WTC11 (cell line): ENCODE measurements at regions not wholly inside any gene's neighbourhood (a gene's known extent, or its start where the extent isn't known, plus 50 kb on each side); places are given as distances from the start of the nearest gene placed in this dataset.

Experiments used
- ATAC-seq: fragments of 200-7000 bp; cut with Tn5 transposase; 2 replicates; pipeline ENCODE4 v1.10.0; 2021; ENCODE audit warnings: mild to moderate bottlenecking, moderate library complexity
- CTCF ChIA-PET: fragments of 300-600 bp; sonication (Branson Sonifier 250); formaldehyde crosslinking; loops from one replicate; lab custom pipeline; 2021; ENCODE audit warnings: antibody characterized with exemption; lab: Charles Lee
- POLR2A ChIA-PET: fragments of 350-600 bp; sonication (Branson Sonifier 250); formaldehyde crosslinking; loops from one replicate; lab custom pipeline; 2021; ENCODE audit warnings: antibody characterized with exemption; lab: Charles Lee
- DNase-seq: peaks from one replicate; pipeline ENCODE4 v3.0.0; 2021; ENCODE audit warnings: low spot score
- H3K27ac Mint-ChIP-seq: 2 replicates; pipeline ENCODE4 v1.8.0; 2021; ENCODE audit warnings: mixed read lengths
- H3K27me3 Mint-ChIP-seq: 2 replicates; pipeline ENCODE4 v1.8.0; 2021; ENCODE audit warnings: low read depth, mild to moderate bottlenecking, moderate library complexity, mixed read lengths
- H3K36me3 Mint-ChIP-seq: 2 replicates; pipeline ENCODE4 v1.8.0; 2021; ENCODE audit warnings: mixed read lengths
- H3K4me1 Mint-ChIP-seq: 2 replicates; pipeline ENCODE4 v1.8.0; 2022; ENCODE audit warnings: mixed read lengths
- H3K4me3 Mint-ChIP-seq: 2 replicates; pipeline ENCODE4 v1.8.0; 2021; ENCODE audit warnings: mild to moderate bottlenecking, moderate library complexity, mixed read lengths
- H3K9me3 Mint-ChIP-seq: 2 replicates; pipeline ENCODE4 v1.8.0; 2021; ENCODE audit warnings: mixed read lengths
- AR ChIP-seq: fragments of 250-450 bp; sonication (Bioruptor Pico); IDR thresholded peaks from 2 replicates; pipeline ENCODE4 v1.9.0; 2021; ENCODE audit warnings: mild to moderate bottlenecking
- CREM ChIP-seq: sonication (generic); formaldehyde crosslinking; IDR thresholded peaks from 2 replicates; pipeline ENCODE4 v1.8.1; 2022; ENCODE audit warnings: mild to moderate bottlenecking, missing genetic modification reagents, moderate library complexity
- E2F1 ChIP-seq: sonication (generic); formaldehyde crosslinking; IDR thresholded peaks from 2 replicates; pipeline ENCODE4 v1.8.0; 2022; ENCODE audit warnings: mild to moderate bottlenecking, missing genetic modification reagents
- FOXP4 ChIP-seq: sonication (generic); formaldehyde crosslinking; IDR thresholded peaks from 2 replicates; pipeline ENCODE4 v1.8.0; 2022; ENCODE audit warnings: mild to moderate bottlenecking, missing genetic modification reagents
- GABPB1 ChIP-seq: sonication (generic); formaldehyde crosslinking; IDR thresholded peaks from 2 replicates; pipeline ENCODE4 v1.8.1; 2023; ENCODE audit warnings: mild to moderate bottlenecking, missing genetic modification reagents
- GRHL2 ChIP-seq: fragments of 250-450 bp; sonication (Bioruptor Pico); IDR thresholded peaks from 2 replicates; pipeline ENCODE4 v1.8.0; 2022; ENCODE audit warnings: mild to moderate bottlenecking, moderate library complexity; ENCODE audit not compliant: insufficient replicate concordance, severe bottlenecking
- IRF1 ChIP-seq: sonication (generic); formaldehyde crosslinking; IDR thresholded peaks from 2 replicates; pipeline ENCODE4 v1.8.0; 2023; ENCODE audit warnings: missing genetic modification reagents
- OVOL2 ChIP-seq: fragments of 250-450 bp; sonication (Bioruptor Pico); IDR thresholded peaks from 2 replicates; pipeline ENCODE4 v1.9.0; 2021; ENCODE audit warnings: mild to moderate bottlenecking, borderline replicate concordance
- PRRX2 ChIP-seq: fragments of 250-450 bp; sonication (Bioruptor Pico); IDR thresholded peaks from 2 replicates; pipeline ENCODE4 v1.8.0; 2021; ENCODE audit warnings: mild to moderate bottlenecking
- RORB ChIP-seq: fragments of 250-450 bp; sonication (Bioruptor Pico); IDR thresholded peaks from 2 replicates; pipeline ENCODE4 v1.9.0; 2021; ENCODE audit warnings: mild to moderate bottlenecking
- SMAD4 ChIP-seq: sonication (generic); formaldehyde crosslinking; IDR thresholded peaks from 2 replicates; pipeline ENCODE4 v1.8.0; 2022; ENCODE audit warnings: mild to moderate bottlenecking, missing genetic modification reagents
- ZNF219 ChIP-seq: sonication (generic); formaldehyde crosslinking; IDR thresholded peaks from 2 replicates; pipeline ENCODE4 v1.8.0; 2023; ENCODE audit warnings: missing genetic modification reagents, mild to moderate bottlenecking, borderline replicate concordance
- ZNF263 ChIP-seq: sonication (generic); formaldehyde crosslinking; IDR thresholded peaks from 2 replicates; pipeline ENCODE4 v1.8.1; 2022; ENCODE audit warnings: low read depth, mild to moderate bottlenecking, moderate library complexity, missing genetic modification reagents
- ZNF671 ChIP-seq: fragments of 250-450 bp; sonication (Bioruptor Pico); IDR thresholded peaks from 2 replicates; pipeline ENCODE4 v1.8.0; 2021; ENCODE audit warnings: mild to moderate bottlenecking

GRCh38 chr12:83225806-83226205 lies 539.1 kb downstream of the TMTC2 start:
- ATAC-seq (no peak), DNase-seq (no peak)
- H3K9me3 Mint-ChIP-seq, result no peaks in the 10 kb centered on the region
- no peak overlapping the region for H3K4me3 Mint-ChIP-seq
- TF ChIP-seq IRF1, result no peak
- no peak for TF ChIP-seq PRRX2
- TF ChIP-seq SMAD4 (CRISPR knock-in tag), result no peak
- no peak for TF ChIP-seq ZNF671 (CRISPR knock-in tag)
- no peak for TF ChIP-seq E2F1 (CRISPR knock-in tag)
- TF ChIP-seq GABPB1 (CRISPR knock-in tag), result no peak
- no peak for TF ChIP-seq FOXP4 (CRISPR knock-in tag)
- no peak for TF ChIP-seq GRHL2 (CRISPR knock-in tag)
- ChIA-PET POLR2A (no interaction called here), CTCF (no interaction called here)
- peaks cover 4% of the 10 kb centered on the region for H3K4me1 Mint-ChIP-seq
- H3K36me3 Mint-ChIP-seq, result no peaks in the 10 kb centered on the region
- no peak overlapping the region for H3K27ac Mint-ChIP-seq
- H3K27me3 Mint-ChIP-seq, result no peaks in the 10 kb centered on the region

GRCh38 chr12:83224012-83224411 lies 537.3 kb downstream of the TMTC2 start:
- no peak for ATAC-seq
- H3K9me3 Mint-ChIP-seq, result no peaks in the 10 kb centered on the region
- H3K27ac Mint-ChIP-seq, result no peak overlapping the region
- no peak for DNase-seq
- no peaks in the 10 kb centered on the region for H3K27me3 Mint-ChIP-seq
- H3K4me1 Mint-ChIP-seq, result peaks cover 4% of the 10 kb centered on the region
- POLR2A ChIA-PET, result no interaction called here
- H3K4me3 Mint-ChIP-seq, result no peak overlapping the region
- TF ChIP-seq AR (CRISPR knock-in tag) (no peak), ZNF219 (no peak)
- no peaks in the 10 kb centered on the region for H3K36me3 Mint-ChIP-seq
- CTCF ChIA-PET, result no interaction called here

GRCh38 chr12:83220774-83221173 lies 534.1 kb downstream of the TMTC2 start:
- TF ChIP-seq OVOL2 (CRISPR knock-in tag) (no peak), RORB (CRISPR knock-in tag) (no peak), ZNF263 (CRISPR knock-in tag) (no peak)
- no peaks in the 10 kb centered on the region for H3K9me3 Mint-ChIP-seq
- peaks cover 4% of the 10 kb centered on the region for H3K4me1 Mint-ChIP-seq
- no peak for ATAC-seq
- no peak overlapping the region for H3K4me3 Mint-ChIP-seq
- H3K27me3 Mint-ChIP-seq, result no peaks in the 10 kb centered on the region
- ChIA-PET CTCF (no interaction called here), POLR2A (no interaction called here)
- DNase-seq, result no peak
- H3K27ac Mint-ChIP-seq, result no peak overlapping the region
- H3K36me3 Mint-ChIP-seq, result no peaks in the 10 kb centered on the region

- Mint-ChIP-seq H3K9me3 (no peaks in the 10 kb centered on the region), H3K27me3 (peaks cover 17% of the 10 kb centered on the region), H3K4me3 (no peak overlapping the region), H3K27ac (no peak overlapping the region), H3K36me3 (no peaks in the 10 kb centered on the region), H3K4me1 (peaks cover 7% of the 10 kb centered on the region)
- CTCF ChIA-PET, result no interaction called here
- DNase-seq (no peak), ATAC-seq (no peak)
- POLR2A ChIA-PET, result no interaction called here
- no peak for TF ChIP-seq CREM (CRISPR knock-in tag)
Measured at GRCh38 chr12:83216230-83216629, 529.5 kb downstream of the TMTC2 start.
